Inflammatory macrophage treated with lipopolysaccharide for 1 hour (primary cell): ENCODE measurements at regions not wholly inside any gene's neighbourhood (a gene's known extent, or its start where the extent isn't known, plus 50 kb on each side); places are given as distances from the start of the nearest gene placed in this dataset.

Experiments used
- DNase-seq, 2 donors: peaks; one replicate each; pipeline ENCODE4 v3.0.0-alpha.2; 2020 to 2022

GRCh38 chr10:130470286-130470685 is 334.1 kb downstream of the GLRX3 start:
- no peak for DNase-seq

GRCh38 chr10:130470973-130471372 is 334.8 kb downstream of the GLRX3 start:
- no peak for DNase-seq

GRCh38 chr10:130471486-130471885 is 335.3 kb downstream of the GLRX3 start:
- no peak for DNase-seq

GRCh38 chr10:130472236-130472635 is 336.0 kb downstream of the GLRX3 start:
- DNase-seq = no peak

GRCh38 chr10:130474591-130474990 is 338.4 kb downstream of the GLRX3 start:
- DNase-seq = no peak

GRCh38 chr10:130477360-130477759 is 341.2 kb downstream of the GLRX3 start:
- no peak for DNase-seq

- DNase-seq = no peak
These were observed 343.0 kb downstream of the GLRX3 start for GRCh38 chr10:130479146-130479545.

- no peak for DNase-seq
These were observed 343.7 kb downstream of the GLRX3 start for GRCh38 chr10:130479926-130480325.

GRCh38 chr10:130480491-130480890 is 344.3 kb downstream of the GLRX3 start:
- DNase-seq = no peak

GRCh38 chr10:130481076-130481930 is 345.1 kb downstream of the GLRX3 start:
- DNase-seq = no peak

GRCh38 chr10:130481936-130482335 is 345.7 kb downstream of the GLRX3 start:
- no peak for DNase-seq

GRCh38 chr10:130483691-130484467 is 347.7 kb downstream of the GLRX3 start:
- DNase-seq = no peak

GRCh38 chr10:130484468-130485180 is 348.4 kb downstream of the GLRX3 start:
- DNase-seq = no peak

GRCh38 chr10:130485236-130485957 is 349.2 kb downstream of the GLRX3 start:
- DNase-seq = no peak

- no peak for DNase-seq
These were observed 350.0 kb downstream of the GLRX3 start for GRCh38 chr10:130485958-130486895.

GRCh38 chr10:130486906-130487305 is 350.7 kb downstream of the GLRX3 start:
- DNase-seq = no peak

- DNase-seq = no peak
These were observed 351.4 kb downstream of the GLRX3 start for GRCh38 chr10:130487566-130487965.

- DNase-seq = no peak
These were observed 353.7 kb downstream of the GLRX3 start for GRCh38 chr10:130489891-130490290.

- DNase-seq = no peak
These were observed 355.0 kb downstream of the GLRX3 start for GRCh38 chr10:130491011-130491692.

GRCh38 chr10:130491693-130492050 is 355.5 kb downstream of the GLRX3 start:
- DNase-seq = no peak
